ELF-1 (cell line): ENCODE measurements at regions not wholly inside any gene's neighbourhood (a gene's known extent, or its start where the extent isn't known, plus 50 kb on each side); places are given as distances from the start of the nearest gene placed in this dataset.
"Not testable (repeated sequence)": the region's sequence is repeated elsewhere in the genome, so short reads cannot be mapped to it uniquely, and the experiment has no call there.

Experiments
- DNase-seq: peaks from one replicate; pipeline ENCODE4 v3.0.0-alpha.2; 2016; ENCODE audit warnings: low read depth, low spot score

- DNase-seq: no peak
Observed at GRCh38 chr1:60672449-60672848, 409.9 kb upstream of the NFIA start.

DNA sequence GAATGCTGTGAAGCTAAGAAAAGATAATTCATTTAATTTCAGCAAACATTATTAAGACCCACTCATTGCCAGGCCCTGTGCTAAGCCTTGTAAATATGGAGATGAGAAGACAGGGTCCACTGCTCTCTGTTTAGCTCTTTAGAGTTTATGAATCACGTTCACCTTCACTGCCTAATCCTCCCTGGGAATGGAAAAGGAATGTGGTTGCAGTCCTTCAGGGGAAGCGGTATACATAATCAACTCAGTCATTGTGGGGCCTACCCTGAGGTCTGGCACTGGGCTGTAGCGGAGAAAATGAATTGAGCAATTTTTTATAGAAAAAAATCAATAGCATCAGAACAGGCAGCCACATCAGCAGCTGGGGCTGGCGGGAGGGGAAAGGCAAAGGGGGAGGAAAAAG is 412.1 kb upstream of the NFIA start:
- DNase-seq: no peak

DNA sequence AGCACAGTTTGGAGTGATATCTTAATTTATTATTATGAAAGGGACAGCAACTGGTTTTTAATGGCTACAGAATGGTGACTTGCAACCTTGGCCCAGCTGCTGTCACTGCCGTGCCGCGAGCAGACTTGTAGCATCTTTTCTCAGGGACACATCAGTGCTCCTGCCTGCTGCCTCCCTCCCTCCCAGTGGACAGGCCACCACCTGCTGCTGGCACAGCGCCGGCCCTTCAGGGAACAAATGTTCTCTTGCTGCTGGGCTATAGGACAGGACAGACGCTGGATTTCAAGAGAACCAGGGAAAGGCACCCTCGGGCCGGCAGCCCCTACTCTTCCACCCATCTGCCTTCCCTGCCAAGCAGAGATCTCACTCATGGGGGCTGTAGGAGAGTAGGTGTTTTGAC is 413.8 kb upstream of the NFIA start:
- DNase-seq: no peak

GRCh38 chr1:60665311-60665710 is 417.1 kb upstream of the NFIA start:
- no peak for DNase-seq

- DNase-seq: no peak
Observed at GRCh38 chr1:60664086-60664625, 418.2 kb upstream of the NFIA start.

GRCh38 chr1:60662486-60663044 is 419.8 kb upstream of the NFIA start:
- no peak for DNase-seq

- DNase-seq: no peak
Observed at GRCh38 chr1:60657926-60658325, 424.4 kb upstream of the NFIA start.

DNA sequence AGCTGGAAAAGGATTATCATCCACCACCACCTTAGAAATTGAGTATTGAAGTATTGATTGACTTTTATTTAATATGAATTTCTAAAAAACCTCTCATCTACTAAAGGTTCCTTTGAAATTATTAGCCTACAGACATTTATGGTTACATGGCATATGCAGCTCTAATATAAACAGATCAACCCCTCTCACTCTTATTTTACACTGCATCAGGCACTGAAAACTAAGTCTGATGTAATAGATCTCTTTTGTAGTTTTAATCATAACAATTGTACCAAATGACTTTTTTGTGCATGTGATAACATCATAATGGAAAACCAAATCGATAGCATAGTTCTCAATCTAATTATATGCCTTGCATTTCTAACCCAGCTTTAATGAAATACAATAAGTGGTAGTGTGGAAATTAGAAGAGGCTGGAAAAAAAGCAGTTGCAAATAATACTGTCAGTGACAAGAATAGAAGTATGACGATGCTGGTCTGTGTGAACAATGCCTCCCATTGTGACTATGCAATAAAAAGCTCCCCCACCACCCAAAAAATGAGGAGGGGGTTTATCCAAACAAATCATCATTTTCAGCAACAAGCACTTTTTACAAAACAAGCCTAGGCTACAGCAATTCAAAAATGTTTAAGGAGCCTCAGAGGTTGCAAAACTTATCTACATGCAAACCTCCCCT is 426.5 kb upstream of the NFIA start:
- DNase-seq: no peak

DNA sequence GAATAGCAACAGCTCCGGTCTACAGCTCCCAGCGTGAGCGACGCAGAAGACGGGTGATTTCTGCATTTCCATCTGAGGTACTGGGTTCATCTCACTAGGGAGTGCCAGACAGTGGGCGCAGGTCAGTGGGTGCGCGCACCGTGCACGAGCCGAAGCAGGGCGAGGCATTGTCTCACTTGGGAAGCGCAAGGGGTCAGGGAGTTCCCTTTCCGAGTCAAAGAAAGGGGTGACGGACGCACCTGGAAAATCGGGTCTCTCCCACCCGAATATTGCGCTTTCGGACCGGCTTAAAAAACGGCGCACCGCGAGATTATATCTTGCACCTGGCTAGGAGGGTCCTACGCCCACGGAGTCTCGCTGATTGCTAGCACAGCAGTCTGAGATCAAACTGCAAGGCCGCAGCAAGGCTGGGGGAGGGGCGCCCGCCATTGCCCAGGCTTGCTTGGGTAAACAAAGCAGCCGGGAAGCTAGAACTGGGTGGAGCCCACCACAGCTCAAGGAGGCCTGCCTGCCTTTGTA is 442.3 kb upstream of the NFIA start:
- DNase-seq: peak; percentile 9

DNA sequence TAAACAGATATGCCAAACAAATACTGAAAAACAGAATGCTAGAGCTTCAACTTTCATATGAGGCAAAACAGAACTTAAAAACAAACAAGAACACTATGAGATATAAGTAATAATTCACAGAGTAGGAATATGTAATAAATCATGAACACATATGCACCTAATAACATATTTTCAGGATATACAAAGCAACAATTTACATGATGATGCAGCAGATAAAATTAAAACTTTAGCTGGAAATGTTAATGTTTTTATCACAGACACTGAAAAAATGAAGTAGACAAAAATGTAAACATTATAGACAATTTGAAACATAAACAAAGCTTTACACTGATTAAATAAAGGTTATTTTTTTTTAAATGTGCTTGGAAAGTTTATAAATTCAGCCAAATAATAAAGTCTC is 443.1 kb upstream of the NFIA start:
- DNase-seq: no peak

- DNase-seq: no peak
Observed at GRCh38 chr1:60637651-60638050, 444.7 kb upstream of the NFIA start.

DNA sequence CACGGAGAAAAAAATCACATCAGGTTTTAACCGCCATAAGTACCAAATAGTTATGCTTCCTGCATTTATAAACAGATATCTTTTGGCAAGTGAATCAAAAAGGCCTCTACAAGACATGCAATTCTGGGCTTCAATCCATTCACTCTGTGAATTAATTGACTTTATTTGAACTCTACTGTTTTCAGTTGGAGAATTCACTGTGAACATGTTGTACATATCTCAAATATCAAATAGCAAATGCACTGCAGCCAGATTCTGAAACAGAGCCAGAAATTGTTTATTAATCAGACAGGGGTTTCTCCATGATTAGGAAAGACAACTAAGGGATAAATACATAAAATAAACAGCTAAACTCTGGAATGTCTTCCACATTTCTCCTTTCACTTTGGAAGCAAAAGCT is 445.4 kb upstream of the NFIA start:
- no peak for DNase-seq

- DNase-seq: no peak
Observed at GRCh38 chr1:60634106-60634505, 448.3 kb upstream of the NFIA start.

GRCh38 chr1:60622486-60622885 is 459.9 kb upstream of the NFIA start:
- DNase-seq: no peak

DNA sequence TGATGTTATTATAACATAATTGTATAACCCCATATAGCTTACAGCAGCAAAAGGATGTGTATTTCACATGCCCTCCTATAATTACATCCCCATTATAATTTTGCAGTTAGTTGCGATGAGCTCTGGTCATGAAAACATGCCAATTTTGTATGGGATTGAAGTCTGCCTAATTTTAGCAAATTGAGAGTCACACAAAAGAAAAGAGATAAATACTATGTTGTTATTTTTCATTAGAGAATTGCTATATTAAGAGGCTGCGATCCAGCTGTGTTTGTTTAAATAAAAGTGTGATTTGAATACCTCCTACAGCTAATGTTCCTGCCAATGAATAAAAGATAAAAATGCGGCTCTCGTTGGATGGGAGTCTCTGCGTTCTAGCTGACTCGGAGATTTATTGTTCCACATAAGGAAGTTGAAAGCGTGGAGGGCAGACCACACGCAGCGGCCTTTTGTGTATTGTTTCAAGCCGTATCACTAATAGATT is 461.0 kb upstream of the NFIA start:
- DNase-seq: no peak

GRCh38 chr1:60620087-60620486 is 462.3 kb upstream of the NFIA start:
- no peak for DNase-seq

DNA sequence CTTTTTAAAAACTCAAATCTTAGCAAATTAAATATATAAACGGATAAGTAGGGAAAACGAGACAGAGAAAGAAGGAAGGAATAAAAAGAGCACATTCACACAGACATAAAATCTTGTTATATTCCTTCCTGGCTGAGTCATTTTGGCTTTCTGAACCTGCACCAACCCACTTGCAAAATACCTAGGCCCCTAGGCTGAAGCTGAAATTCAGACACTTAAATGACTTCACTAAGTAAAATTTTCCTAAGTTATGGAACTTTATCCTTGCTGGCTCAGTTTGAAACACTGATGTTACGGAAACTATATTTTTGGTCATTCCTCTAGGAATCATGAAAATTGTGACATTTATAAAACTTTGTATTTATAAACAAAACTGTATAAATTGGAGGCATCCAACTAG is 462.8 kb upstream of the NFIA start:
- DNase-seq: no peak

GRCh38 chr1:60615666-60616065 is 466.7 kb upstream of the NFIA start:
- DNase-seq: no peak

DNA sequence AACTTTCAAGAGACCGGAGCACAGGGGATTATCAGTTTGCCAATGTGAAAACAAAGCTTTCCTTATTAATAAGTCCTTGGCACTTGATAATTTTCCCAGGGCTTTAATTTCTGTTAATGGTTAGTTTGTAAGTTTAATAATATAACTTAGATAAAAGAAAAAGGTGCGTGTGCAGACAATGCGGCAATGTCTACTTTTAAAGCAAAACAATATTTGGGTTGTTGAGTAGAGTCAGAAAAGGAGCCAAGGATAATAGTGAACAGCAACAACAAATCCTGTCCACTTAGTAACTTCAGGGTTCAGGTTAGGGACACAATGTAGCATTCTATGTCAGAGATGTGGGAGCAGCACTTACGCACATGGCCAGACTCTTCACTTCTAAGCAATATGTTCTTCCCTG is 469.6 kb upstream of the NFIA start:
- DNase-seq: no peak

DNA sequence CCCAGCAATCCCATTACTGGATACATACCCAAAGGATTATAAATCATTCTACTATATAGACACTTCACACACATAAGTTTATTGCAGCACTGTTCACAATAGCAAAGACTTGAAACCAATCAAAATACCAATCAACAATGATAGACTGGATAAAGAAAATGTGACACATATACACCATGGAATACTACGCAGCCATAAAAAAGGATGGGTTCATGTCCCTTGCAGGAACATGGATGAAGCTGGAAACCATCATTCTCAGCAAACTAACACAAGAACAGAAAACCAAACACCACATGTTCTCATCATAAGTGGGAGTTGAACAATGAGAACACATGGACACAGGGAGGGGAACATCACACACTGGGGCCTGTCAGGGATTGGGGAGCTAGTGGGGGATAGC is 475.4 kb upstream of the NFIA start:
- DNase-seq: not testable (repeated sequence)

- DNase-seq: no peak
Observed at GRCh38 chr1:60600532-60600931, 481.8 kb upstream of the NFIA start.

GRCh38 chr1:60599574-60599973 is 482.8 kb upstream of the NFIA start:
- no peak for DNase-seq
